Osteocyte (in vitro differentiated cells): ENCODE measurements at regions not wholly inside any gene's neighbourhood (a gene's known extent, or its start where the extent isn't known, plus 50 kb on each side); places are given as distances from the start of the nearest gene placed in this dataset.
"Not testable (repeated sequence)": the region's sequence is repeated elsewhere in the genome, so short reads cannot be mapped to it uniquely, and the experiment has no call there.

ENCODE experiments used
- DNase-seq: peaks from one replicate; pipeline ENCODE4 v3.0.0; 2021; ENCODE audit warnings: mixed read lengths; ENCODE audit not compliant: unreplicated experiment; ENCODE audit errors: extremely low spot score
- H3K27ac Mint-ChIP-seq: one replicate; pipeline ENCODE4 v1.8.0; 2021; ENCODE audit warnings: mild to moderate bottlenecking, mixed read lengths; ENCODE audit not compliant: unreplicated experiment
- H3K27me3 Mint-ChIP-seq: one replicate; pipeline ENCODE4 v1.8.0; 2021; ENCODE audit warnings: mixed read lengths; ENCODE audit not compliant: unreplicated experiment
- H3K36me3 Mint-ChIP-seq: one replicate; pipeline ENCODE4 v1.8.0; 2021; ENCODE audit warnings: mixed read lengths; ENCODE audit not compliant: unreplicated experiment
- H3K4me1 Mint-ChIP-seq: one replicate; pipeline ENCODE4 v1.8.0; 2021; ENCODE audit warnings: mixed read lengths; ENCODE audit not compliant: unreplicated experiment
- H3K4me3 Mint-ChIP-seq: one replicate; pipeline ENCODE4 v1.8.0; 2021; ENCODE audit warnings: mild to moderate bottlenecking, moderate library complexity, mixed read lengths; ENCODE audit not compliant: unreplicated experiment
- H3K9me3 Mint-ChIP-seq: one replicate; pipeline ENCODE4 v1.8.0; 2021; ENCODE audit warnings: mixed read lengths; ENCODE audit not compliant: unreplicated experiment
- CTCF ChIP-seq: fragments of 200-600 bp; sonication (generic); IDR thresholded peaks from 2 replicates; pipeline ENCODE4 v1.5.0; 2021; ENCODE audit warnings: antibody characterized with exemption, mild to moderate bottlenecking, moderate library complexity

- Mint-ChIP-seq H3K27me3 (no peaks in the 10 kb centered on the region), H3K36me3 (no peaks in the 10 kb centered on the region), H3K9me3 (peaks cover 6% of the 10 kb centered on the region), H3K27ac (no peak overlapping the region), H3K4me1 (peaks cover 3% of the 10 kb centered on the region), H3K4me3 (no peak overlapping the region)
- TF ChIP-seq CTCF = no peak
- no peak for DNase-seq
Measured at GRCh38 chr3:8305371-8305770, 196.3 kb upstream of the LMCD1 start.

- Mint-ChIP-seq H3K9me3 (peaks cover 6% of the 10 kb centered on the region), H3K4me3 (no peak overlapping the region), H3K4me1 (no peaks in the 10 kb centered on the region), H3K27me3 (no peaks in the 10 kb centered on the region), H3K27ac (no peak overlapping the region), H3K36me3 (no peaks in the 10 kb centered on the region)
- DNase-seq = no peak
- no peak for TF ChIP-seq CTCF
Measured at GRCh38 chr3:8307545-8308110, 194.0 kb upstream of the LMCD1 start.

GRCh38 chr3:8311321-8311720 lies 190.3 kb upstream of the LMCD1 start:
- no peak for DNase-seq
- Mint-ChIP-seq H3K4me3 (no peak overlapping the region), H3K36me3 (no peaks in the 10 kb centered on the region), H3K27me3 (no peaks in the 10 kb centered on the region), H3K4me1 (no peaks in the 10 kb centered on the region), H3K27ac (no peak overlapping the region), H3K9me3 (peaks cover 6% of the 10 kb centered on the region)
- no peak for TF ChIP-seq CTCF

GRCh38 chr3:8312685-8313084 lies 188.9 kb upstream of the LMCD1 start:
- H3K27me3 Mint-ChIP-seq = no peaks in the 10 kb centered on the region
- no peaks in the 10 kb centered on the region for H3K4me1 Mint-ChIP-seq
- H3K9me3 Mint-ChIP-seq = peaks cover 6% of the 10 kb centered on the region
- H3K27ac Mint-ChIP-seq = no peak overlapping the region
- no peak for TF ChIP-seq CTCF
- DNase-seq = no peak
- no peaks in the 10 kb centered on the region for H3K36me3 Mint-ChIP-seq
- H3K4me3 Mint-ChIP-seq = no peak overlapping the region

- no peak for DNase-seq
- Mint-ChIP-seq H3K9me3 (peaks cover 4% of the 10 kb centered on the region), H3K36me3 (no peaks in the 10 kb centered on the region), H3K27ac (no peak overlapping the region), H3K4me3 (no peak overlapping the region), H3K4me1 (no peaks in the 10 kb centered on the region), H3K27me3 (no peaks in the 10 kb centered on the region)
- TF ChIP-seq CTCF = no peak
Measured at GRCh38 chr3:8313560-8314267, 187.9 kb upstream of the LMCD1 start.

- H3K27me3 Mint-ChIP-seq, H3K27ac Mint-ChIP-seq, H3K4me3 Mint-ChIP-seq, H3K9me3 Mint-ChIP-seq, H3K4me1 Mint-ChIP-seq, H3K36me3 Mint-ChIP-seq, DNase-seq: not testable (repeated sequence)
Measured at GRCh38 chr3:8315526-8315925, 186.1 kb upstream of the LMCD1 start.
